ENCODE measurements at regions not wholly inside any gene's neighbourhood (a gene's known extent, or its start where the extent isn't known, plus 50 kb on each side); places are given as distances from the start of the nearest gene placed in this dataset.
A peak's percentile ranks its signal among the peaks of the same experiment; 100 is the strongest.

DNA sequence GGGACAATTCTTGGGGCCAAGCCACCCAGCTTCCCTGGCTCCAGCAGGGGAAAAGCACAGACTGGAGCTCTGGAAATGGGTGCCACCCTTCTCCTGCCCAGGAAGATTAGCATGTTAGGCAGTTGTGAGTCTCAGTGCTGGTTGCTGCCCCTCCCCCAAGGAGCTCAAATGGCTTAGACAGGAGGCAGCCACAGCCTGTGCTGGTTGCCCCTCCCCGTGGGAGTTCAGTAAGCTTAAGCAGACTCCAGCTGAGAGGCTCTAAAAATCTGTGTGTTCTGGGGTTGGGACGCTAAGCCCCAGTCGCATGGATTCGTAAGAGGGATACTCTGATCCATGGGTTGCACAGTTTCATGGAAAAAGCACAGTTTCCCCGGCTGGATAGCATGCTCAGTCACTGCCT lies 92.7 kb upstream of the NDST3 start:
- TF ChIP-seq, protein P1, sequence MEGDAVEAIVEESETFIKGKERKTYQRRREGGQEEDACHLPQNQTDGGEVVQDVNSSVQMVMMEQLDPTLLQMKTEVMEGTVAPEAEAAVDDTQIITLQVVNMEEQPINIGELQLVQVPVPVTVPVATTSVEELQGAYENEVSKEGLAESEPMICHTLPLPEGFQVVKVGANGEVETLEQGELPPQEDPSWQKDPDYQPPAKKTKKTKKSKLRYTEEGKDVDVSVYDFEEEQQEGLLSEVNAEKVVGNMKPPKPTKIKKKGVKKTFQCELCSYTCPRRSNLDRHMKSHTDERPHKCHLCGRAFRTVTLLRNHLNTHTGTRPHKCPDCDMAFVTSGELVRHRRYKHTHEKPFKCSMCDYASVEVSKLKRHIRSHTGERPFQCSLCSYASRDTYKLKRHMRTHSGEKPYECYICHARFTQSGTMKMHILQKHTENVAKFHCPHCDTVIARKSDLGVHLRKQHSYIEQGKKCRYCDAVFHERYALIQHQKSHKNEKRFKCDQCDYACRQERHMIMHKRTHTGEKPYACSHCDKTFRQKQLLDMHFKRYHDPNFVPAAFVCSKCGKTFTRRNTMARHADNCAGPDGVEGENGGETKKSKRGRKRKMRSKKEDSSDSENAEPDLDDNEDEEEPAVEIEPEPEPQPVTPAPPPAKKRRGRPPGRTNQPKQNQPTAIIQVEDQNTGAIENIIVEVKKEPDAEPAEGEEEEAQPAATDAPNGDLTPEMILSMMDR (IDR thresholded peaks at IDR 0.05; ENCODE audit: insufficient read depth, low read depth, low read length, missing control alignments) = no peak
- no peak for DNase-seq (ENCODE audit: low read depth)
- no peak overlapping the region for H3K4me3 ChIP-seq (ENCODE audit: low read length)

DNA sequence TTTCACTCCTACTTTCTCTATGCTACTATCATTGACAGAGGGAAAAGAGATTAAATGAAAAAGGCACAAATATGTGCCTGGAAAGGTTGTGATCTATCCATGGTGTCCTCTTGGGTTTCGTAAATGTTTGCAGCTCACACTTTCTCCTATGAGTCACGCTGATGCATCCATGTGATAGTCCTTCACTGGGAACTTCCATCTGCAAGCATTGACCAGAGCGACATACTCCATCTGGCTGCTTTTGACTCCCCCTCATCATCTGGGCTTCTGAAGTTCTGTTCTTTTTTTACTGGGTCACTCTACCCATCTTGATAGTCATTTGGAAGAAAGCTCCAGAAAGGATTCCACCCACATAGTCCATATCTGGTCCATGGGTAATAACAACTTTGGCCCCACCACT lies 84.7 kb upstream of the NDST3 start:
- TF ChIP-seq, protein P1 (IDR thresholded peaks at IDR 0.05; ENCODE audit: insufficient read depth, low read depth, low read length, missing control alignments) = no peak
- no peak overlapping the region for H3K4me3 ChIP-seq (ENCODE audit: low read length)
- DNase-seq (ENCODE audit: low read depth) = no peak

DNA sequence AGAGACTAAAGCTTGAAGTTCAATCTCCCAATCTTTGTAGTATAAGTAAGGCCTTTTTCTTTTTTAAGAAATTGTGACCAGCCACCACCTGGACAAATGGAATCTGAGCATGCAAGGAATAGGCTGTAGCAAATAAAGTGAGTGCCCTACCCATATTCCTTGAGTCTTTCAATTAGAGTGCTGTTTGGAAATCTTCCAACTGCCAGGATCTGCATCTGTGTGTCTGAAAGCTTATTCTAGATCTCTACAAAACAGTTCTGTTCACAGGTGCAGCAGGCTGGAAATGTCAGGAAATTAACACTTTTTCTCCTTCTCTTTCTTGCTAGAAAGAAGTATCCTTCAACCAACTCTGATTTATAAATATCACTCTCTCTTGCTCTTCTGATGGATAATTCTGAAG lies 76.7 kb upstream of the NDST3 start:
- TF ChIP-seq, protein P1 (IDR thresholded peaks at IDR 0.05; ENCODE audit: insufficient read depth, low read depth, low read length, missing control alignments) = no peak
- no peak overlapping the region for H3K4me3 ChIP-seq (ENCODE audit: low read length)
- no peak for DNase-seq (ENCODE audit: low read depth)

DNA sequence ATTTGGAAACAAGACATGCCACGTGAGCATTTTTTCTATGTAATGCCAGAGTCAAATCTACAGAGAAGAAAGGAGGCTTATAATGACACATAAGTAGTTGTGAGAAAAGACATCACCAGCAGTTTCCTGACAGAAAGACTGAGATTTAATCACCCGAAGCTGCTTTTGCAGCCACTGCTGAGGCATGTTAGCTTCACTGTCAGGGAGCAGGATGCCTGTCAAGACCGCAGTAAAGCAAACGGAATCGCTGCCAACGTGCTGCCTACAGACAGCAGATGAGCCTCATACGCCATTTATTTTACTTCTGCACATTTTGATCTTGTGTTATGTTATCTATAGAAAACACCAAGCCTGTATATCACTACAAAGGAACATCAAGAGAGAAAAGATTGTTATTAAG lies 68.7 kb upstream of the NDST3 start:
- no peak for DNase-seq (ENCODE audit: low read depth)
- TF ChIP-seq, protein P1 (IDR thresholded peaks at IDR 0.05; ENCODE audit: insufficient read depth, low read depth, low read length, missing control alignments) = no peak
- no peak overlapping the region for H3K4me3 ChIP-seq (ENCODE audit: low read length)

DNA sequence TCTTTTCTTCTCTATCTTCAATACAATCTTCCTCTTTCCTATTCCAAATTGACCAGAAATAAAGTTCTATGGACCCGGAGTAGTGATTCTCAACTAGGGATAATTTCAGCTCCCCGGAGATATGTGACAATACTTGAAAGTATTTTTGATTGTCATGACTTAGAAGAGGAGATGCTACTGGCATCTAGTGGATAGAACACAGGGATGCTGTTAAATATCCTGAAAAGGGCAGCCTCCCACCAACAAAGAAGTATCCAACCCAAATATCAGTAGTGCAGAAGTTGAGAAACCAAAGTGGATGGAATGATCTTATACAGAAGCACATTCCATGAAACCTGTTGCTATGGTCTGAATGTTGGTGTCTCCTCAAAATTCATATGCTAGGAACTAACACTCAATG lies 65.7 kb upstream of the NDST3 start:
- H3K4me3 ChIP-seq (ENCODE audit: low read length) = no peak overlapping the region
- no peak for DNase-seq (ENCODE audit: low read depth)
- TF ChIP-seq, protein P1 (IDR thresholded peaks at IDR 0.05; ENCODE audit: insufficient read depth, low read depth, low read length, missing control alignments) = no peak

DNA sequence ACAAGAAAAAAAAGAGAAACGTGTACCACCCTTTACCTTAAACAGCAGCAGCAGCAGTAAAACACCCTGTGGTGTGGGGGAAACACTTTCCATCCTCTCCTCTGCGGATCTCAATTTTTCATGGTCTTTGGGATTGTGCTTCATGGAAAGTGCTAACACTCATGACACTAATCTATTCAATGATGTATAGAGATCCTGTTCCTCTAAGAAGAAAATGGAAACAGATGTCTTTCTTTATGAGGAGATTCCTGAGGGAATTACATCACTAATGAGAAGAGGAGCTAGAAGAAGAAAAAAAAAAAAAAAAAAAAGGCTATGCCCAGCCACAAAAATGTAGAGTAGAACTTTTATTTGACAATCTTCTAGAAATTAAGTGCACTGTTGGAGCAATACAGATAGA lies 62.9 kb upstream of the NDST3 start:
- DNase-seq (ENCODE audit: low read depth) = no peak
- no peak overlapping the region for H3K4me3 ChIP-seq (ENCODE audit: low read length)
- TF ChIP-seq, protein P1 (IDR thresholded peaks at IDR 0.05; ENCODE audit: insufficient read depth, low read depth, low read length, missing control alignments) = no peak

DNA sequence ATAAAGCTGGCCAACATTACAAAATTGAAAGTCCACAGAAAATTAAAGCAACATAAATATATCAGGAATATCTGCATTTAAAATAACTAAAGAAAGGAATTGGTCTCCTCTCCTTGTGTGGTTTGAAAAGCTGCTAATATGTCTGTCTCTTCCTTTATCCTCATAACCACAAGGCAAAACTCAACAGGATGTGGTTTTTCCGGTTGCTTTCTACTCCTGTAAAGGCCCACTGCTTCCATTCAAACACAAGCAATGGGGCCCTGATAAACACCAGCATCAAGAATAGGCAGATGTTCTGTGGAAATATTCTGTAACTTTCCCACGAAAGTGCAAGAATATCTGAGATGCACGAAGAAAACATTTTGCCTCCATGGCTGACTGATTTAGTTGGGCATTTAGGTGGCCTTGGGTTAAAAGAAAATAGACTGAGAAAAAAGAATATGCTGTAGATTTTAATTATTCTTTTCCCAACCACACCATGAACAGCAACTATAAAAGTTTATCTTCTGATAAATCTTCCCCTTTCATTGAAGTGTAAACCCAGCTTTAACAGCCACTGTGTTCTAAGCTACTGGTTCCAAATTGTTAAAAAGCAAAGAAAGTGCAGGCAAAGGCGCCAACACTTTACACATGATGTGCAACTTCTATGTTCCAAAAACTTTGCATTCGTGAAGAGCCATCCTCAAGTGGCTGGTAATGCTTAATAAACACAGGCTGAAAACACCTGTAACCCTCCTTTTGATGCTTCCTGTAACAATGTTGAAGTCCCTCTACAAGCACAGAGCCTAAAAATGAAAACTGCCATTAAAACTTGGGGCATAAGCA lies 50.5 kb upstream of the NDST3 start:
- H3K4me3 ChIP-seq (ENCODE audit: low read length) = no peak overlapping the region
- peak; percentile 15 for DNase-seq (ENCODE audit: low read depth)
- TF ChIP-seq, protein P1 (IDR thresholded peaks at IDR 0.05; ENCODE audit: insufficient read depth, low read depth, low read length, missing control alignments) = no peak

Data from epithelial cell of esophagus (primary cell).